Suppressor macrophage (primary cell): ENCODE measurements at regions not wholly inside any gene's neighbourhood (a gene's known extent, or its start where the extent isn't known, plus 50 kb on each side); places are given as distances from the start of the nearest gene placed in this dataset.
"Not testable (repeated sequence)": the region's sequence is repeated elsewhere in the genome, so short reads cannot be mapped to it uniquely, and the experiment has no call there.

Experiments used
- DNase-seq, 4 experiments: peaks; one replicate each; pipeline ENCODE4 v3.0.0-alpha.2; 2020 to 2022

GRCh38 chr15:56568466-56569167, 103.7 kb upstream of the MNS1 start:
- no peak for DNase-seq

GRCh38 chr15:56557415-56557814, 92.5 kb upstream of the MNS1 start:
- DNase-seq = no peak

GRCh38 chr15:56553486-56553885, 88.5 kb upstream of the MNS1 start:
- DNase-seq = no peak

- DNase-seq = no peak
These were observed 87.7 kb upstream of the MNS1 start for GRCh38 chr15:56552659-56553058.

GRCh38 chr15:56540570-56540969, 75.6 kb upstream of the MNS1 start:
- DNase-seq = not testable (repeated sequence)

GRCh38 chr15:56540157-56540556, 75.2 kb upstream of the MNS1 start:
- DNase-seq = not testable (repeated sequence)

- peak in 1 of 4 experiments; percentile 0 for DNase-seq
These were observed 74.1 kb upstream of the MNS1 start for GRCh38 chr15:56538901-56539545.

- no peak for DNase-seq
These were observed 72.9 kb upstream of the MNS1 start for GRCh38 chr15:56537881-56538280.

- DNase-seq = no peak
These were observed 69.8 kb upstream of the MNS1 start for GRCh38 chr15:56534728-56535127.

- DNase-seq = no peak
These were observed 68.9 kb upstream of the MNS1 start for GRCh38 chr15:56533731-56534403.

- DNase-seq = no peak
These were observed 68.0 kb upstream of the MNS1 start for GRCh38 chr15:56532721-56533460.

- no peak for DNase-seq
These were observed 65.2 kb upstream of the MNS1 start for GRCh38 chr15:56530157-56530556.

- DNase-seq = no peak
These were observed 63.2 kb upstream of the MNS1 start for GRCh38 chr15:56528136-56528535.

GRCh38 chr15:56524915-56525314, 60.0 kb upstream of the MNS1 start:
- DNase-seq = no peak

GRCh38 chr15:56523521-56523920, 58.6 kb upstream of the MNS1 start:
- no peak for DNase-seq

- no peak for DNase-seq
These were observed 54.1 kb upstream of the MNS1 start for GRCh38 chr15:56519000-56519399.
